Neural cell (in vitro differentiated cells): ENCODE measurements at regions not wholly inside any gene's neighbourhood (a gene's known extent, or its start where the extent isn't known, plus 50 kb on each side); places are given as distances from the start of the nearest gene placed in this dataset.

Experiments
- EP300 ChIP-seq: fragments of 450-650 bp; conservative IDR thresholded peaks from 2 replicates; pipeline ENCODE4 v1.6.1; 2014; ENCODE audit warnings: antibody characterized with exemption, mild to moderate bottlenecking, moderate library complexity; ENCODE audit not compliant: poor library complexity, severe bottlenecking
- EZH2 ChIP-seq: fragments of 200-600, 300-800 bp; shearing (Covaris generic), sonication (generic); IDR thresholded peaks from 2 replicates; pipeline ENCODE4 v1.6.1; 2014; ENCODE audit warnings: antibody characterized with exemption, low read length, borderline replicate concordance, mild to moderate bottlenecking; ENCODE audit not compliant: insufficient read depth, poor library complexity, severe bottlenecking
- MXI1 ChIP-seq: fragments of 450-650 bp; conservative IDR thresholded peaks from 2 replicates; pipeline ENCODE4 v1.6.1; 2014; ENCODE audit warnings: antibody characterized with exemption, mild to moderate bottlenecking; ENCODE audit not compliant: poor library complexity, severe bottlenecking
- POLR2AphosphoS5 ChIP-seq: IDR thresholded peaks from 2 replicates; pipeline ENCODE4 v1.6.1; 2012
- SMC3 ChIP-seq: fragments of 450-650 bp; conservative IDR thresholded peaks from 2 replicates; pipeline ENCODE4 v1.6.1; 2014; ENCODE audit warnings: antibody characterized with exemption, mild to moderate bottlenecking, moderate library complexity; ENCODE audit not compliant: poor library complexity
- TAF1 ChIP-seq: IDR thresholded peaks from 2 replicates; pipeline ENCODE4 v1.6.1; 2012; ENCODE audit warnings: low read depth
- TF ChIP-seq, protein P1 (sequence below): fragments of 450-650 bp; IDR thresholded peaks from 2 replicates; pipeline ENCODE4 v1.5.1; 2014; ENCODE audit warnings: antibody characterized with exemption, mild to moderate bottlenecking, moderate library complexity; ENCODE audit not compliant: poor library complexity, severe bottlenecking

DNA sequence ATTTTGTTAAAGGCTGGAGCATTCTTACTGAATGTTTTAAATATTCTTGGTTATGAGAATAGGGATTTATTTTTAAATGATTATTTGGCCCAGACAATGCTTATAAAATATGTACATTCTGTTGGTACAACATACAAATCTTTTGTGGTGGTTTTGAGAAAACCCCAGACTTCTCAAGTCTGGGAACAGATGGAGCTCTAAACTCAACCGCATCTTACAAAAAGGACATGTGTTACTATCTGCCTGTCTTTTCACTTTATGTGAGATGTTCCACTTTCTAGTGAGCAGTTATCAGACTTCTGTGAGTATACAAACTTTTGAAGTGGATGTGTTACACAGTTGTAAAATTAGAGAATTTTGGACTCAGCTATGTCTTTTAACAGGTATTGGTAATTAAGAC, 135.5 kb upstream of the RBMS3 start:
- TF ChIP-seq, protein P1, sequence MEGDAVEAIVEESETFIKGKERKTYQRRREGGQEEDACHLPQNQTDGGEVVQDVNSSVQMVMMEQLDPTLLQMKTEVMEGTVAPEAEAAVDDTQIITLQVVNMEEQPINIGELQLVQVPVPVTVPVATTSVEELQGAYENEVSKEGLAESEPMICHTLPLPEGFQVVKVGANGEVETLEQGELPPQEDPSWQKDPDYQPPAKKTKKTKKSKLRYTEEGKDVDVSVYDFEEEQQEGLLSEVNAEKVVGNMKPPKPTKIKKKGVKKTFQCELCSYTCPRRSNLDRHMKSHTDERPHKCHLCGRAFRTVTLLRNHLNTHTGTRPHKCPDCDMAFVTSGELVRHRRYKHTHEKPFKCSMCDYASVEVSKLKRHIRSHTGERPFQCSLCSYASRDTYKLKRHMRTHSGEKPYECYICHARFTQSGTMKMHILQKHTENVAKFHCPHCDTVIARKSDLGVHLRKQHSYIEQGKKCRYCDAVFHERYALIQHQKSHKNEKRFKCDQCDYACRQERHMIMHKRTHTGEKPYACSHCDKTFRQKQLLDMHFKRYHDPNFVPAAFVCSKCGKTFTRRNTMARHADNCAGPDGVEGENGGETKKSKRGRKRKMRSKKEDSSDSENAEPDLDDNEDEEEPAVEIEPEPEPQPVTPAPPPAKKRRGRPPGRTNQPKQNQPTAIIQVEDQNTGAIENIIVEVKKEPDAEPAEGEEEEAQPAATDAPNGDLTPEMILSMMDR = no peak
- TF ChIP-seq SMC3 (no peak), EP300 (no peak), EZH2 (no peak), MXI1 (no peak), POLR2AphosphoS5 (no peak), TAF1 (no peak)
